ENCODE measurements at regions not wholly inside any gene's neighbourhood (a gene's known extent, or its start where the extent isn't known, plus 50 kb on each side); places are given as distances from the start of the nearest gene placed in this dataset.

DNA sequence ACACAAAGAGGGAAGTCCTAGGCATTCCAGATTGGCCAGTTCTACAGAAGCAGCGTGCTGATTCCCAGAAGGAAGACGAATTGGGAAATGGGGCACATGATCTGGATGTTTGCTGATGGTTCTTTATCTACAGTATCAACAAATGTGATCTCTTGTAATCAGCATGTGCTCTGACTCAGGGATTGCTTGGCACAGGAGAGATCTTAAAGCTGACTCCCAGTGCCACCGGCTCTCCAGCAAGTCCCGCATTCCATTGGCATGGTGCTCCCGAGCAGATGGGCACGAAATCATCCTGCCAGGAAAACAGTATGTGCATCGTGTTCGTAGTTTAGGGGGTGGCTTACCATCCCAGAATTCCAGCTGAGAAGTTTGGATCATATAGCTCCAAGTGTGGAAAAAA is 259.9 kb upstream of the NR2F2 start:
- intact Hi-C loops (cut with micrococcal nuclease): no loop called here
- H3K4me1 Mint-ChIP-seq (ENCODE audit: insufficient read depth, unreplicated experiment): no peaks in the 10 kb centered on the region
- no peaks in the 10 kb centered on the region for H3K36me3 Mint-ChIP-seq (ENCODE audit: insufficient read depth, unreplicated experiment)
- BruUV-seq (replicated peaks): no TSS peak
- no peaks in the 10 kb centered on the region for H3K9me3 Mint-ChIP-seq (ENCODE audit: unreplicated experiment)
- POLR2A ChIA-PET: interaction anchor here (0.6 kb wide), 1 partner anchor 243 kb away, joined by 3 read pairs; no protein-coding TSS in a partner anchor
- DNase-seq (ENCODE audit: unreplicated experiment): no peak
- CTCF ChIA-PET: interaction anchor here (0.6 kb wide), 1 partner anchor 273 kb away, joined by 3 read pairs; no protein-coding TSS in a partner anchor
- TF ChIP-seq, protein P1, sequence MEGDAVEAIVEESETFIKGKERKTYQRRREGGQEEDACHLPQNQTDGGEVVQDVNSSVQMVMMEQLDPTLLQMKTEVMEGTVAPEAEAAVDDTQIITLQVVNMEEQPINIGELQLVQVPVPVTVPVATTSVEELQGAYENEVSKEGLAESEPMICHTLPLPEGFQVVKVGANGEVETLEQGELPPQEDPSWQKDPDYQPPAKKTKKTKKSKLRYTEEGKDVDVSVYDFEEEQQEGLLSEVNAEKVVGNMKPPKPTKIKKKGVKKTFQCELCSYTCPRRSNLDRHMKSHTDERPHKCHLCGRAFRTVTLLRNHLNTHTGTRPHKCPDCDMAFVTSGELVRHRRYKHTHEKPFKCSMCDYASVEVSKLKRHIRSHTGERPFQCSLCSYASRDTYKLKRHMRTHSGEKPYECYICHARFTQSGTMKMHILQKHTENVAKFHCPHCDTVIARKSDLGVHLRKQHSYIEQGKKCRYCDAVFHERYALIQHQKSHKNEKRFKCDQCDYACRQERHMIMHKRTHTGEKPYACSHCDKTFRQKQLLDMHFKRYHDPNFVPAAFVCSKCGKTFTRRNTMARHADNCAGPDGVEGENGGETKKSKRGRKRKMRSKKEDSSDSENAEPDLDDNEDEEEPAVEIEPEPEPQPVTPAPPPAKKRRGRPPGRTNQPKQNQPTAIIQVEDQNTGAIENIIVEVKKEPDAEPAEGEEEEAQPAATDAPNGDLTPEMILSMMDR (IDR thresholded peaks at IDR 0.05; ENCODE audit: unreplicated experiment): no peak
- no peak overlapping the region for H3K4me3 Mint-ChIP-seq (ENCODE audit: unreplicated experiment)
- no peaks in the 10 kb centered on the region for H3K27me3 Mint-ChIP-seq (ENCODE audit: insufficient read depth, unreplicated experiment)
- H3K27ac Mint-ChIP-seq (ENCODE audit: low read depth, unreplicated experiment): no peak overlapping the region

DNA sequence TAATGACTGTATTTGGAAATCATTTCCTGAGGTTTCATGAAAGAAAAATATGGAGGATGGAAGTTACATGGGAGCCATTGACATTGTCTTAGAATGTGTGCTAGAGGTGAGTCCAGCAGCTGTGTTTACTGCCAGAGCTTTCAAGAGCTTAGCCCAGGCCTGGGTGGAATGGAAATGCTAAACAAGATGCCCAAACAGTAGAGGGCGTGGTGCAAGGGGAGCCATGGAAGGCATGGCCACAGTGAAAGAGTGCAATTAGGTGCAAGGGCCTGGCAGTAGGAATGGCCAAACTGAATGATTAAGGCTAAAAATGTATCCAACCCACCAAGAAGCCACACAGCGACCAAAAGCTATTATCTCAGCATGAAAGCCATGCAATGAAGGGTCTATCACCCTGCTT is 257.7 kb upstream of the NR2F2 start:
- no TSS peak for BruUV-seq (replicated peaks)
- intact Hi-C loops (cut with micrococcal nuclease): no loop called here
- TF ChIP-seq, protein P1 (IDR thresholded peaks at IDR 0.05; ENCODE audit: unreplicated experiment): no peak
- H3K27ac Mint-ChIP-seq (ENCODE audit: low read depth, unreplicated experiment): no peak overlapping the region
- no peaks in the 10 kb centered on the region for H3K27me3 Mint-ChIP-seq (ENCODE audit: insufficient read depth, unreplicated experiment)
- H3K9me3 Mint-ChIP-seq (ENCODE audit: unreplicated experiment): no peaks in the 10 kb centered on the region
- ChIA-PET CTCF (no interaction called here), POLR2A (interaction anchor here (1.0 kb wide), 1 partner anchor 10 kb away, joined by 3 read pairs; no protein-coding TSS in a partner anchor)
- H3K4me3 Mint-ChIP-seq (ENCODE audit: unreplicated experiment): no peak overlapping the region
- no peaks in the 10 kb centered on the region for H3K36me3 Mint-ChIP-seq (ENCODE audit: insufficient read depth, unreplicated experiment)
- no peak for DNase-seq (ENCODE audit: unreplicated experiment)
- no peaks in the 10 kb centered on the region for H3K4me1 Mint-ChIP-seq (ENCODE audit: insufficient read depth, unreplicated experiment)

DNA sequence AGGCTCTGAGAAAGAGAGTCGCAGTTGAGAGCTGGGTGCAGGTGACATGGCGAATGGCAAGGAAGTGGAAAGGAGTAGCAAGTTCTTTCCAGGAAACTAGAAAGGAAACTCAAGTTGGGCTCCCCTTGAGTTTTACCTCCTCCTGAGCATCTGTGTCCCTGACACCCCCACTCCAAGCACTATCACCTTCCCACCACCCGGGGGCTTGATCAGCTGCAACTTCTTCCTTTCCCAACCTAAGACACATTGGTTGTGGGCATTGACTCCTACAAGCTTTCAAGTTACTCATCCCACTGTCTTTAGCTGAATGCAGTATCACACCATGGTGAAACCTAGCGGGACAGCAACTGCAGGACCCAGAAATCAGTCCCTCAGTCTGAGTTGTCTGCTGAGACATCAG is 256.6 kb upstream of the NR2F2 start:
- Mint-ChIP-seq H3K27ac (ENCODE audit: low read depth, unreplicated experiment) (no peak overlapping the region), H3K4me1 (ENCODE audit: insufficient read depth, unreplicated experiment) (no peaks in the 10 kb centered on the region), H3K9me3 (ENCODE audit: unreplicated experiment) (no peaks in the 10 kb centered on the region), H3K4me3 (ENCODE audit: unreplicated experiment) (no peak overlapping the region), H3K27me3 (ENCODE audit: insufficient read depth, unreplicated experiment) (no peaks in the 10 kb centered on the region), H3K36me3 (ENCODE audit: insufficient read depth, unreplicated experiment) (peaks cover 4% of the 10 kb centered on the region)
- TF ChIP-seq, protein P1 (IDR thresholded peaks at IDR 0.05; ENCODE audit: unreplicated experiment): no peak
- CTCF ChIA-PET: interaction anchor here (0.5 kb wide), 1 partner anchor 185 kb away, joined by 3 read pairs; no protein-coding TSS in a partner anchor
- intact Hi-C loops (cut with micrococcal nuclease): no loop called here
- POLR2A ChIA-PET: interaction anchor here (0.6 to 0.7 kb wide), 2 partner anchors 23 to 972 kb away, joined by 3 to 4 read pairs; no protein-coding TSS in a partner anchor
- DNase-seq (ENCODE audit: unreplicated experiment): no peak
- BruUV-seq (replicated peaks): no TSS peak

DNA sequence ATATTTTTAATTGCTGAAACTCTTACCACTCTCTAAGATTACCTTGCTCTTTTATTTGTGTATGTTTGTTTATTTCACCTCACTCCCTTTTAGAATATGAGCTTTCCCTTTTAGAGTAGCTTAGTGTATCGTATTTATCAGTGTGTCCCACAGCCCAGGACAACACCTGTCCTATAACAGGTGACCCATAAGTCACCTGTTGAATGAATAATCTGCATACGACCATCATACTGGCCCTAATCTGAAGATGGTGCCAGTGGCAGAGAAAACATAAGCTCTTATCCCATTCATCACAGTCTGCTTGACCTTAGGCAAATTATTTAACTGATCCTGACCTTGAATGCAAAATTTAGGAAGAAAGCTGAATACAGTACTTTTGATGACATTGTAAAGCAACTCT is 254.6 kb upstream of the NR2F2 start:
- no peaks in the 10 kb centered on the region for H3K4me1 Mint-ChIP-seq (ENCODE audit: insufficient read depth, unreplicated experiment)
- H3K27ac Mint-ChIP-seq (ENCODE audit: low read depth, unreplicated experiment): no peak overlapping the region
- H3K4me3 Mint-ChIP-seq (ENCODE audit: unreplicated experiment): no peak overlapping the region
- no peaks in the 10 kb centered on the region for H3K9me3 Mint-ChIP-seq (ENCODE audit: unreplicated experiment)
- TF ChIP-seq, protein P1 (IDR thresholded peaks at IDR 0.05; ENCODE audit: unreplicated experiment): no peak
- intact Hi-C loops (cut with micrococcal nuclease): no loop called here
- no TSS peak for BruUV-seq (replicated peaks)
- peaks cover 6% of the 10 kb centered on the region for H3K36me3 Mint-ChIP-seq (ENCODE audit: insufficient read depth, unreplicated experiment)
- ChIA-PET POLR2A (no interaction called here), CTCF (interaction anchor here (0.6 to 1.2 kb wide), 3 partner anchors 30 to 1159 kb away, joined by 3 to 5 read pairs (median 3); no protein-coding TSS in a partner anchor)
- no peak for DNase-seq (ENCODE audit: unreplicated experiment)
- no peaks in the 10 kb centered on the region for H3K27me3 Mint-ChIP-seq (ENCODE audit: insufficient read depth, unreplicated experiment)

Measured in MCF 10A (cell line).